GM19467 (cell line): ENCODE measurements at regions not wholly inside any gene's neighbourhood (a gene's known extent, or its start where the extent isn't known, plus 50 kb on each side); places are given as distances from the start of the nearest gene placed in this dataset.
"Not testable (repeated sequence)": the region's sequence is repeated elsewhere in the genome, so short reads cannot be mapped to it uniquely, and the experiment has no call there.

Source experiments
- ATAC-seq: cut with Tn5 transposase; IDR thresholded peaks from one replicate; pipeline ENCODE4 v1.9.1; 2021; ENCODE audit warnings: mild to moderate bottlenecking, moderate library complexity; ENCODE audit not compliant: unreplicated experiment

GRCh38 chr2:117614823-117615534, 199.5 kb upstream of the DDX18 start:
- no peak for ATAC-seq

- ATAC-seq = no peak
Measured at GRCh38 chr2:117618607-117619006, 195.9 kb upstream of the DDX18 start.

- no peak for ATAC-seq
Measured at GRCh38 chr2:117621326-117621725, 193.2 kb upstream of the DDX18 start.

GRCh38 chr2:117623175-117623574, 191.3 kb upstream of the DDX18 start:
- not testable (repeated sequence) for ATAC-seq

GRCh38 chr2:117631152-117631945, 183.1 kb upstream of the DDX18 start:
- ATAC-seq = no peak

GRCh38 chr2:117635481-117635880, 179.0 kb upstream of the DDX18 start:
- no peak for ATAC-seq

- ATAC-seq = no peak
Measured at GRCh38 chr2:117639401-117639800, 175.1 kb upstream of the DDX18 start.

- no peak for ATAC-seq
Measured at GRCh38 chr2:117644403-117644802, 170.1 kb upstream of the DDX18 start.

- no peak for ATAC-seq
Measured at GRCh38 chr2:117645458-117645857, 169.0 kb upstream of the DDX18 start.

GRCh38 chr2:117646099-117646498, 168.4 kb upstream of the DDX18 start:
- no peak for ATAC-seq

- no peak for ATAC-seq
Measured at GRCh38 chr2:117646872-117647271, 167.6 kb upstream of the DDX18 start.

GRCh38 chr2:117656546-117656945, 157.9 kb upstream of the DDX18 start:
- ATAC-seq = no peak

- no peak for ATAC-seq
Measured at GRCh38 chr2:117661619-117662018, 152.9 kb upstream of the DDX18 start.

- ATAC-seq = no peak
Measured at GRCh38 chr2:117674172-117674571, 140.3 kb upstream of the DDX18 start.

GRCh38 chr2:117679952-117680351, 134.5 kb upstream of the DDX18 start:
- no peak for ATAC-seq

GRCh38 chr2:117684919-117685318, 129.6 kb upstream of the DDX18 start:
- no peak for ATAC-seq

- peak; percentile 99 for ATAC-seq
Measured at GRCh38 chr2:117686699-117687098, 127.8 kb upstream of the DDX18 start.

GRCh38 chr2:117691595-117691994, 122.9 kb upstream of the DDX18 start:
- no peak for ATAC-seq

- ATAC-seq = no peak
Measured at GRCh38 chr2:117692001-117692763, 122.3 kb upstream of the DDX18 start.

GRCh38 chr2:117693154-117693553, 121.3 kb upstream of the DDX18 start:
- no peak for ATAC-seq

- no peak for ATAC-seq
Measured at GRCh38 chr2:117693651-117694050, 120.8 kb upstream of the DDX18 start.

- no peak for ATAC-seq
Measured at GRCh38 chr2:117698287-117698686, 116.2 kb upstream of the DDX18 start.
